HG03045 (cell line): ENCODE measurements at regions not wholly inside any gene's neighbourhood (a gene's known extent, or its start where the extent isn't known, plus 50 kb on each side); places are given as distances from the start of the nearest gene placed in this dataset.
"Not testable (repeated sequence)": the region's sequence is repeated elsewhere in the genome, so short reads cannot be mapped to it uniquely, and the experiment has no call there.

ENCODE experiments used
- ATAC-seq: cut with Tn5 transposase; IDR thresholded peaks from one replicate; pipeline ENCODE4 v1.9.1; 2021; ENCODE audit warnings: mild to moderate bottlenecking, moderate library complexity; ENCODE audit not compliant: unreplicated experiment

- no peak for ATAC-seq
Observed at GRCh38 chr18:70554854-70555445, 266.1 kb downstream of the SOCS6 start.

- no peak for ATAC-seq
Observed at GRCh38 chr18:70553936-70554260, 265.1 kb downstream of the SOCS6 start.

GRCh38 chr18:70553245-70553935 is 264.5 kb downstream of the SOCS6 start:
- ATAC-seq = no peak

- no peak for ATAC-seq
Observed at GRCh38 chr18:70536370-70537062, 247.7 kb downstream of the SOCS6 start.

- ATAC-seq = no peak
Observed at GRCh38 chr18:70535041-70535440, 246.2 kb downstream of the SOCS6 start.

- not testable (repeated sequence) for ATAC-seq
Observed at GRCh38 chr18:70525322-70525721, 236.5 kb downstream of the SOCS6 start.

GRCh38 chr18:70523792-70524182 is 234.9 kb downstream of the SOCS6 start:
- ATAC-seq = no peak

- ATAC-seq = no peak
Observed at GRCh38 chr18:70523035-70523791, 234.4 kb downstream of the SOCS6 start.

GRCh38 chr18:70522183-70522680 is 233.4 kb downstream of the SOCS6 start:
- ATAC-seq = no peak

- ATAC-seq = no peak
Observed at GRCh38 chr18:70520867-70521266, 232.0 kb downstream of the SOCS6 start.

- ATAC-seq = no peak
Observed at GRCh38 chr18:70513502-70514171, 224.8 kb downstream of the SOCS6 start.

GRCh38 chr18:70507970-70508369 is 219.1 kb downstream of the SOCS6 start:
- ATAC-seq = no peak

GRCh38 chr18:70506511-70506910 is 217.7 kb downstream of the SOCS6 start:
- no peak for ATAC-seq

- no peak for ATAC-seq
Observed at GRCh38 chr18:70503060-70503459, 214.2 kb downstream of the SOCS6 start.

GRCh38 chr18:70501358-70501757 is 212.5 kb downstream of the SOCS6 start:
- ATAC-seq = no peak

GRCh38 chr18:70500748-70501147 is 211.9 kb downstream of the SOCS6 start:
- no peak for ATAC-seq

- no peak for ATAC-seq
Observed at GRCh38 chr18:70499218-70499691, 210.4 kb downstream of the SOCS6 start.

- ATAC-seq = no peak
Observed at GRCh38 chr18:70496353-70497294, 207.8 kb downstream of the SOCS6 start.

GRCh38 chr18:70494524-70494923 is 205.7 kb downstream of the SOCS6 start:
- ATAC-seq = no peak

GRCh38 chr18:70493461-70493860 is 204.6 kb downstream of the SOCS6 start:
- ATAC-seq = no peak
